Ovary (tissue), 3 donors: ENCODE measurements at regions not wholly inside any gene's neighbourhood (a gene's known extent, or its start where the extent isn't known, plus 50 kb on each side); places are given as distances from the start of the nearest gene placed in this dataset.

Source experiments
- CTCF ChIP-seq, 3 donors: fragments of 450-650 bp in 2 of 3; fragments of 200-600 bp in 1 of 3; IDR thresholded peaks; one replicate each; pipeline versions ENCODE4 v1.5.1 to v1.8.0; 2016 to 2022; ENCODE audit warnings: antibody characterized with exemption in 3 of 3, mild to moderate bottlenecking in 1 of 3
- EP300 ChIP-seq: sonication (generic); formaldehyde crosslinking; IDR thresholded peaks from one replicate; pipeline ENCODE4 v1.6.1; 2017; ENCODE audit warnings: antibody characterized with exemption
- POLR2A ChIP-seq: fragments of 450-650 bp; IDR thresholded peaks from one replicate; pipeline ENCODE4 v1.6.1; 2017; ENCODE audit warnings: antibody characterized with exemption, mild to moderate bottlenecking, moderate library complexity
- donor health status: DM: no; HTN: no; CAD: no.

GRCh38 chr13:81760316-81760715, 1419.4 kb upstream of the SPRY2 start:
- TF ChIP-seq EP300 (no peak), CTCF (IDR thresholded peaks at IDR 0.05) (no peak), POLR2A (no peak)
